ENCODE measurements at regions not wholly inside any gene's neighbourhood (a gene's known extent, or its start where the extent isn't known, plus 50 kb on each side); places are given as distances from the start of the nearest gene placed in this dataset.

DNA sequence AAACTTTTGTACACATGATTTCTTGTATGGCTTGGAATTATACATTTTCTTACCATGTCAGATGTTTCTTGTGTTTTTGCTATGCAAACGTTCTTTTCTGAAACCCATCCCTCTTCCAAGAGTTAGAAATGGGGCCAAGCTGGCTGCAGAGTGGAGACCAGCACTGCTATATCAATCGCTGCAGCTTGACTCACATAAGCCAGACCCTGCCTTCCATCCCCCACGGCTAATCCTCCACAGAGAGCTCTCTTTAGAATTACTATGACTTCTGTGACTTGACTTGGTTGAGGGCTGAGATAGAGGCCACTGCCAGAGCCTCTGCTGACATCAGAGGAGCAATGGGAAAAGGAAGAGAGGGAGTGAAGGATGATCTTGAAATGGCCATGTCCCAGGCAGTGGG lies 147.9 kb downstream of the DACT1 start:
- no peak for DNase-seq

DNA sequence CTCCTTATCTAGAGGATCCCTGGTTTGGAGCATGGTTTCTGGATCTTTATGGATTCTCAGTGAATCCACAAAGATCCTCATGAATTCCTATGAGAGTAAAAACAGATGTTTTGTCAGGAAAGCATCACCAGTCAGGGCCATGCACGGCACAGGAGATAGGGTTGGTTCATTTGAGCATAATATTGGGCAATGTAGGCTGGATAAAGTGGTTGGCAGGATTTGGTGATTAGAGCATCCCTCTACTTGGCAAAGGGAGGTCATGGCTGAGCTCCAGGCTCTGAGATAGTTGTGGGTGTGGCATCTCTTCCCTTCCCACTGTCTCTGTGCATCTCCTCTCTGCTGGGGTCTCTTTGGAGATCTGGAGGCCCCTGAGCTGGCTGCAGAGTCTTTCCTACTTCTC lies 149.8 kb downstream of the DACT1 start:
- no peak for DNase-seq

DNA sequence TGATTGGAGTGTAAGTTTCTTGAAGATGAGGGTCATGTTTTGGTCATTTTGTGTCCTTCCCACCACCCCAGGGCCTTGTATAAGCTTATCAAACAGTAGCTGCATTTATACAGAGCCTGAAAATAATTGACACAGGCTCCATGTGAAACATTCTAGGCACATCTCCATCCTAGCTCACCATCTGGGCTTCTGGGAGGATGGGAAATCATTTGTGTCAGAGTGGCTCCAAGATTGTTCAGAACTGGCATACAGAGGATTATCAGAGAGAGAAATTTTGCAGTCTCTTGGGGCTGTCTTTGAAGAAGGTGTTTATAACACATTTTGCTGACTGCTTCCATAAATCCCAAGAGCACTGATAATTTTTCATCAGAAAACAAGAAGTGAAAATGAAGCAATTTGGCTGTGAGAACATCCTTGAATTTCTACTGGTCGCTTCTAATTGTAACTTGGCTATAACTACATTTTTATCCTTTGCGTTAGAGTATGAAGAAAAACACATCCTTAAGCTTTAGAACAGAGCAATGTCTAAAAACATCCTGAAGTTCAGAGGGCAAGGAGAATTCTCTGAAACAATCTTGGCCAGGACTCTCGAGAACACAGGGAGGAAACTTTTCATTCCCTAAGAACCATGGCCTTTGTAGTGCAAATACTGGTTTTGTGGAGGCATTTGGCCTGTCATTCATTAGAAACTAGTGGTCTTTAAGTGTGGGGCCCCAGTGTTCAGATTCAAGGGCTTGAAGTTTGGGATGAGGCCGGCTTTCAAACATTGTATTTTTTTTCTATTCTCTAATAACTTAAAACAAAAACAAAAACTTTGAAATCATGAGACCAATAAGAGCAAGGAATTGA lies 151.1 kb downstream of the DACT1 start:
- no peak for DNase-seq

DNA sequence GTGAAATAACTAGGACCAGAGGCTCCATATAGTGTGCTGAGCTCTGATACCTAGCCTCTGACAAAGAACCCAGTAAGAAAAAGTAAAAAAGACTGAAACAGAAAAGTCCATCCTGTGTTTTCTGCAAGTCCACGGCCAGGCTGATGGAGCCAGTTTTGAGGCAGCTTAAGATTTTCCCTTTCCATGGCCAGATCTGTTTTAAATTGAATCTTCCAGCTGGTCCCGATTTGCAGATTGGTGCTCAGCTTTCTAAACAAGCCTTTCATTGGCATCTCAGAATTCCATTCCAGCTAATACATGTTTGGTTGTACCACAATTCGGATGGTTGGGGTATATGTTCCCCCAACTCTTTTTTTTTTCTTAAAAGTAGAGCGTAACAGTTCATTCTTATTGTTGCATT lies 152.0 kb downstream of the DACT1 start:
- DNase-seq, result no peak

DNA sequence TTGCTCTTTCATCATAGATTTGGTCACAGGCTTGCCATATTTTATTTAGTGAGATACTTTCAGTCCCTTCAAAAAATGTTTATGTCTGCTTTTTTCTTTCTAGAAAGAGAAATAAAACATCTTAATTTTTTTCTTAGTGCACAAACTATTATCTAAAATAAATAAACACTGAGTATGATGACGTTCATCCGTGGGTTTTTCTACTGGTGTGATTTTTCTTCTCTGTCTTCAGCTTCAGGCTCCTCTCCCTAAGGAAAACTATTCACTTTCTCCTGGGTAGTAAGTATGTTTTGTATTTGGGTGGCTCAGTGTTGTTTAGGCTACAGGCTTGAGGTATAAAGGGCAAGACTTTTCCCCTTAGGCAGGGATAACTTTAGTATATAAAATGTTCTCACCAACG lies 154.7 kb downstream of the DACT1 start:
- DNase-seq, result no peak

DNA sequence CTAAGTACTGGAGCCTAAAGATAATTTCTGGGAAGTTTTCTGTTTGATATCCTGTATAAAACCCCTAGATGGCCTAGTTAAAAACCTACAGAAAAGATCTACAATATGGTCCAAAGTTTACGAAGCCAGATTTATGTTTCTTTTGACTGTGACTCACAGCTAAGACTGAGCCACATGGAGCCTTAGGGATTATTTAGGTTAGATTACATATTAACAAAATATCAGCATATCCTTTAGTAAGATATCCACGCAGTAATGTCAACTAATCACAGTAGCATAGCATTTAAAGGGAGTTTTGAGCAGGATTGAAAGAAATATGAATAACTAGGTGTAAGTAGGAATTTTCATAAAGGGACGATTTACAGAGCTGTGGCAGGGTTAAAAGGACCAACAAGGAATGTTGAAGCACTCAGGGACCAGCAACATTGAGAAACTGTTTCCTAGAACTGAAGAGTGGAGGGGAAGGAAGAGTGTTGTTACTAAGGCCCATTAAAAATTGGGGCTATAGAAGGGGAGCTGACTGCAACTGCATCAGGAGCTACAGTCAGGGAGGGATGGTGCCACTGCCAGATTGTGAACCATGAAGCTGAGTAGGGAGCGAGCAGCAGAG lies 155.5 kb downstream of the DACT1 start:
- DNase-seq, result no peak

DNA sequence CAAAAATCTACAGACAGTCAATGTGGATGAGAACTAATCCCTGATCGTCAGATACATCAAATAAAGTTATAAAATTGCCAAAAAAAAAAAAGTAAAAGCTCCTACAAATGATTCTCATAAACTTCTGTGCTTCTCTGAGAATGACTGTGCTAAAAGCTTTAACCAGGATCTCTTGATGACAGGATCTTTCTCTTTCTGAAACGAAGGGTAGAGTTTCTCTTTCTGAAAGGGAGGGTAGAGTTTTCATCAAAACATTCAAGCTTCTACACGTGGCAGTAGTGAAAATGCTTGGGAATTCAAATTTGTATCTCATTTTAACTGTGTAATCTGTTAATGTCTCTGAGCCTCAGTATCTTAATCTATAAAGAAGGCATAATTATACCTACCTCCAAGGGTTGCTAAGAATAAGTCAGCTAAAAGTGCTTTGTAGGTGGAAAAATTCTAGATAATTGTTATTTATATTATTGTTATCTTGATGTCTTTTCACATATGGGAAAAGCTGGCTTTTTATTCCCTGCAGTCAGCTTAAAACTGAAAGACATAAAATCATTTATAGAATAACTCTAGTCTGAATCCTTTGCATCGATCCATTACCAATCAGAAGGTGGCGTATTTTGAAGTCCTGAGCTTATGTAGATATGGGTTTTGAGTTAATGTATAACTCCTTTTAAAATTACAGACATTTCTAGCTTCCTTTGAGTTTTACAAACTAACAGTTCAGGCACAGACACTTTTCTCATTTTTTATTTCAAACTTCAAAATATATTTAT lies 157.4 kb downstream of the DACT1 start:
- DNase-seq, result no peak

DNA sequence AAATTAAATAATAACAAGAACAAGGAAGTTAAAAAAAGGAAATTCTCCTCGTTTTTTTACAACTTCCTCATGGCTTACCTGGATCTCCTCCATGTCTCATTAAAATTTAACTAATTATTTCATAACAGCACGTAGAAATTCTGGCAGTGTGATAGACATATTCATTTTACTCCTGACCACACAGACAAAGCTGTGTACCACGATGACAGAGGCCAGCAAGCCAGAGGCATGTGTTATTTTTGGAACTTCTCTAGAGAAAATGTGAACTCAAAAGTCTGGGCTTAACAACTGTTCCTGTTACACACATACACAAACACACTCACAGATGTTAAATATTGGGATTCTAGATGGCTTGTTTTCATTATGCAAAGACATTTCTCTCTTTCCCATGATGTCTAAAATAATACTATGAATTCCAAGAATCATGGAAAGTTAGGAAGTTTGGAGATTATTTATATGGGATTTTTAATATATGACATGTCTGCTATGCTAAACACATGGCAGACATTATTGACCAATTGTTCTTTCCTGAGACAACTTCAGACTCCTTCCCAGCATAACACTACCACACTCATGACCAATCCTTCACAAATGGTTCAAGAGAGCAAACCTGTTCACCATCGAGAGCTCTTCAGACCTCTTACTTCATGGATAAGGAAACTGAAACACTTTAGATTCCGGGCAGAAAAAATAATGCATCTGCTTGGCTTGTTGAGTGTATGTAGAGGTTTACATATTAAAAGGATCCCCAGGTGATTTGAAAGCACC lies 158.7 kb downstream of the DACT1 start:
- DNase-seq, result no peak

DNA sequence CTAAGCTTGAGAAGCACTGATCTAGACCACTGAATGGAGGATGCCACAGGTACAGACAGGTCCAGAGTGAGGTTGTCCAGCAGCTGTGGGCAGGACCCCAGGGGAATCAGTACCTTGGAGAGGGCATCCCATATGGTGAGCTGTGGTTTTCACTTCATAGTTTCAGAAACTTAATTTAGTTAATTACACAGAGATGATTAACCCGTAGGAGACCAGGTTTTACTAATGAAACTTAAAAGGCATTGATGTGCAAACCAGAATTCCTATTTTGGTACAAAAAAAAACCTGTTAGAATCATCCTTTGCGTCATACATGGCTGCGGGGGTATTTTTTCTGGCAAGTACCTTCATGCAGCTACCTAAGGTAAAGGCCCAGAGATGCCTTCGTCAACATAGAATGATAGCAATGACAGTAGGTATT lies 159.3 kb downstream of the DACT1 start:
- DNase-seq, result no peak

DNA sequence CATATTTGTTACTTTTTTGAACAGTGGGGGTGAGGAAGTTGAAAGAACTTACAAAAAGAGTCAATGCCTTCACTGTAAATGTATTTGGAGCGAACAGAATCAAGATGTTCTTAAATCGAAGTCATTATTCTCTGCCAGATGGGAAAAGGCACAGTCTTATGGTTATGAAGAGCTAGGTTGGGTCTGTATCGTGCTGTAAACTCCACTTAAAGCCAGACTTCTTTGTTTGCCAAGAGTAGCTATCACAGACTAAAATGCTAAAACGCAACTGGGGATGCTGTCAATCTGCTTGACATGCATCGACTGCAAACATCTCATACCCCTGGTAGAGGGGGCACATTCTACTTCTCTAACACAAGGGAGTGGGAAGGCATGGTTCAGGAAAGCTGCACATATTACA lies 160.4 kb downstream of the DACT1 start:
- no peak for DNase-seq

DNA sequence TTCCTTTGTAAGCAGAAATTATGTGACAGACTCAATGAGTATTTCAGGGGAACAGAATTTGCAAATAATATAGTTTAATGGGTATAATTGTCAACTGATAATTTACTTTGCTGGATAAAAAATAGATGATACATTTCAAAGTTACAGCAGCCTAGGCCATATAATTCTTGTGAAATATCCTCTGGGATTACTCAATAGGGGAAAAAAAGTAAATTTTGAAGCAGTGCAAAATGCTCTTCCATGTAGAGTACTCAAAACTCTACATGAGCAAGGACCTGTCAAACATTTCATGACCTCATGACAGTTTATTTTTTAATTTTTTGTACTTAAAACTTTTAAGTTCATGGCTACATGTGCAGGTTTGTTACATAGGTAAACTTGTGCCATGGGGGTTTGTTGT lies 163.3 kb downstream of the DACT1 start:
- DNase-seq, result no peak

DNA sequence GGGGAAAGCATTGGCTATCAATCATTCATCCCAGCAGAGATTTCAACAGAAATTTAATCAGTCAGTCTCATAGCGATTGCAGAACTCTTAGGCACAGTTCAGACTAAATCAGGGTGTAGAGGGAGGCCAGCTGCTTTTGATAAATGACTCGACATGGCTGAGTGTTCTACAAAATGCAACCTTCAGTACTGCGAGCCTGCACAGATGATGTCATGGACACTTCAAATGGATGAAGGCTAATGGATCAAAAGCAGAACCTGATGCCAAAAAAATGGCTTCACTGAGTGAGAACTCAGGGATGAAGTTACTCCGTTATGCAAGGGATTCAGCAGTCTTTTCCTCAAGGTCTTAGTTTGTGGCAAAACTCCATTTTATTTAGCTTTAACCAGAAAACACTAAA lies 167.3 kb downstream of the DACT1 start:
- DNase-seq, result no peak

DNA sequence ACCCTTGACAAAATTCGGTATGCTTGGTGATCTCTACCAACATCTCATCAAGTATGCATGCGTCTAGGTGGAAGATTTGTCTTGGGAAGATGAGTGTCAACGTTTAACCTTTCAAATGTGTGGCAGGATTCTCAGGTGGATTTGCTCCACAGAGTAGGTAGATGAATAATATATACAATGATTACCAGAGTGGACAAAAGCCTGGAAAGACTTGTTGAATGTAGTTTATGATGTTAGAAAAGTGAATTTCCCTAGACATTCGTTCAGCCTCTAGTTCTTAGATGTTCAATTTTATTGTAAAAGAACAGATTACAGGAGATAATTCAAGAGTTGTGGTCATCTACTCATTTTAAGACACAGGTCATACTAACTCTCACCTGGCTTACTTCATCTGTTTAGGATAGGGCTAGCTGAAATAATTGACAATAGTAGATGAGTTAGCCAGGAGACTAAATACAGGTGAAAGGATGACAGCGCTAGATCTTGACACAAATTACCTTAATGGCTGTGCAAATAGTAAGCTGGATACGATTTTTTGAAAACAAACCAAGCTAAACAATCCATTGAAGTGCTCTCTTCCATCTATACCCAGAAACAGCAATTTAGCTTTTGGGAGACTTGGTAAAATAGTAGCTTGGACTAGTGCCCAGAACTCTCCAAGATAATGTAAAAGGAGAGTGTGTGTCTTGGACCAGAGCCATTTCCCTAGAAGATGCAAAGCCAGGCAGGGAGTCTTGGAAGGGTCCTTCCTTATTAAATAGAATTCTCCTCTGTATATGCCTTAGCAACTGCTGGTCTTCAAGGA lies 168.0 kb downstream of the DACT1 start:
- no peak for DNase-seq

DNA sequence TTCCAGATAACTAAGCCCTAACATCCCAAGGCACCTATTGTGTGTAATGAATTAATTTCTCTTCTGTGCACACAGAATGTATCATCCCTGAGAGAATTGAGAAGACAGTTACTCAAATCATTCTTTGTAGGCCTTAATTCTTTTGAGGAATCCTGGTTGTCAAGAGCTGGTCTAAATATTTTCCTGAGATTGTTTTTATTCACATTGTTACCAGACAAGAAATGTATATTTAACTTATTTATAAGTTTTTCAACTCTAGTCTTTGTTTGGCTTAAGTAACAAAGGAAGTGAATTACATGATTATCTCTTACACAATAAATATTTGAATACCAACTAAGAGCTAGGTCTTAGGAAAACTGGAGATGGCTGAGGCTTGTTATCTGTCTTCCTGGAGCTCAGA lies 169.4 kb downstream of the DACT1 start:
- DNase-seq, result no peak

DNA sequence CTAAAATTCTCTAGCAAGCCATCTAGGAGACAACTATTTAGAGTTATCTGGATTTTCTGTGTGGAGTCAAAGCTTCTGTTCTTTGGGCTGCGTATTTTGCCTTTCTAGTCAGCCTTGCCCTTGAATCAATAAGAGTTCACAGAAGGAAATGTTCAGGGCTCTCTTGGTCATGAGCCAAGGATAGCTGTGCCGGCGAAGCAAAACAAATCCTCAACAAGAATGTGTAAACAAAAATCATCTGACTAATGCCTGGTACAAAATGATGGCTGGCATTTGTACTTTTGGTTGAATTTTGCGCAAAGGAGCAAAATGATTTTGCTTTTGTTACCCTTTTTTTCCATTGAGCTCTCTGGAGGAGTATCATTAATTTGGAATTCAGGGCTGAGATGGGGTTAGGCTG lies 171.1 kb downstream of the DACT1 start:
- DNase-seq, result no peak

DNA sequence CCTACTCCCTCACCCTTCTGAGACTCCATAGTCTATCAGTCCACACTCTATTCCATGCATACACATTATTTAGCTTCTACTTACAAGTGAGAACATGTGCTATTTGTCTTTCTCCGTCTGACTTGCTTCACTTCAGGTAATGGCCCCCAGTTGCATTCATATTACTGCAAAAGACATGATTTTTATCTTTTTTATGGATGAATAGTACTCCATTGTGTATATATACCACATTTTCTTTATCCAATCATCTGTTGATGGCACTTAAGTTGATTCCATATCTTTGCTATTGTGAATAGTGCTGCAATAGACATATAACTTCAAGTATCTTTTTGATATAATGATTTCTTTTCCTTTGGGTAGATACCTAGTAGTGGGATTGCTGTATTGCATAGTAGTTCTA lies 171.8 kb downstream of the DACT1 start:
- no peak for DNase-seq

DNA sequence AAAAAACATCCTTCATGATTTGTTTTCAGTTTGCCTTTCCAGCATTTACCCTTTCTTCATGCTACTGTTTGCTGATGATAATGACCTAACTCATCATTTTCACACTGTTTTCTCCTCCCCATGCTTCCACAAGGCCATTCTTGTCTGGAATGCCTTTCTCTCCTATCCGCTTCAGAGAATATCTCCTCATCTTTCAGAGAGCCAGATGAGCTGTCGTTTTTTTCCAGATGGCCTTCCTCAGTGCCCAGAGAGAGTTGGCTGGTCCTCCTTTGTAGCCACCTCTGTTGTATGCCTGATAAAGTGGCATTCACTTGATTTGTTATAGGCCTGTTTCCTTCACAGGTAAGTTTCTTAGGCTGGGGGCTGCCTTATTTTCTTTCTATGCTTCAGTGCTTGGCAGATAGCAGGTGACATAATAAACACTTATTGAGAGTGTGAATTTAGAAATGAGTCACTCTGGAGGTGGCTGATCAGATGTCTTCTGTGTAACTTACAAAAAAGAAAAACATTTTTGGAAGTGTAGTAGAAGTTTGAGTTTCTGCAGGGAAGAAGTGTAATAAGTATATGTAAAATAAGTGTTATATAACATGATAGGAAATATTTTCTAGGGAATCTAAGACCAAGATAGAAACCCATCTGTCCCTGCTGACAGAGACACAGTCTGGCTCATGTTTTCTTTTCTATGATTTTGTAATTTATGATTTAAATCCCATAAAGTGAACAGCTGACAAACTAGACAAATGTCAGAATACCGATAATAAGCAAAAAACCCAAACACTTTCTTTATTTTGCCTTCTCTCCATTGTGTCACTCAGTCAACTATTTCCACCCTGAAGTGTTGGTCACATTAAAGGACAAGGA lies 174.5 kb downstream of the DACT1 start:
- DNase-seq, result no peak

DNA sequence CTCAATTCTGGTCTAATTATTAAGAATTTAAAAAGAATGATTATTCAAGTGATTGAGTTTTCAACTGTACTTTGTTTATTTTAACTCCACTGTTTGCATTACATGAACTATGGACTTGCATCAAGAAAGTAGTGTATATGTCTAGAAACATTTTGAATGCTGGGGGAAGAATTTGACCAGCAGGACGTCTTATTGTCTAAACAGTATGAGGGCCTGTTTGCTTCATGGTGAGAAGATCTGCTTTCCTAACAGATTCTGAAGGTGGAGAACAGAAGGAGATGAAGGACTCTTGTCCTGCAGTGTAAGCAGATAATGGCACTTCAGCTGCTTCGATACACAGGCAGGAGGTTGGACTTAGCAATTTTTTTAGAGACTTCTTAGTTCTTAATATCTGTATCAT lies 176.0 kb downstream of the DACT1 start:
- DNase-seq, result no peak

DNA sequence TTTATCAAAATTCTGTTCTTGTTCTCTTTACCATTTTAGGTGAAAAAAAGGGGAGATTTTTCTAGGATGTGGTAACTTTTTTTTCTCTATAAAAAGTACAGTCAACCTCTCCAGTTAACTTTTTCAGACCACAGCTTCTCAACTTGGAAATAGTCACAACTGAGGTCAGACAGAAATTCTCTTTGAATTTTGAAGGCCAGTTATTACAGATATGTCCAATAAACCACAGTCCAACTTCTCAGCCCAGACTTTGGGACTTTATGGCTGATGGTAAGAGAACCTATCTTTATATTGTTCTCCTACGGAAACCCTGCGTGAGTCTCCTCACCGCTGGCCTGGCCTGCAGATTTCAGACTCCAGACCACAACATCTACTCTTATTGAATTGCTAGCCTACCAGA lies 176.7 kb downstream of the DACT1 start:
- DNase-seq, result no peak

DNA sequence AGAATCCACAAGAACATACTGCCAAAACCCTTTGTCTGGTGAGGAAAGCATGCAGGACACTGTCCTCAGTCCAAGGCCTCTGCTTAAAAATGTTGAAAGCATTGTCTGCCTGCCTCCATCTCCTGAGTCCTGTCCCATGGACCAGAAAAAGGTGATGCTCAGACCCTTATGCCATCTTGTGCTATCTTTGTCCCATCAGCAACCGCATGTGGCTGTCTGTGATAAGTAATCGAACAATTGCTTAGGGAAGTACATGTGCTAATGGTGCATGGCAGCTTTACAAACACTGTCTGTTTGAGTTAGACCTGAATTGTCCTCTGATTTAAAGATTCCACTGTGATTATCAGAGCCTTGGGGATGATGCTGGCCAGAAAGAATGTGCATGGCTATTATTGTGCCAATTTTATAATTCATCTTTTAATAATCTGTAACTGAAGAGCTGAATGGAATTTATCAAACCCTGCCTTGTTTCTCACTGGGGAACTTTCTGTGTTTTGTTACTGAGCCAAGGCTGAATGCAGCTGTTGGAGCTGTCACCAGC lies 177.5 kb downstream of the DACT1 start:
- no peak for DNase-seq

DNA sequence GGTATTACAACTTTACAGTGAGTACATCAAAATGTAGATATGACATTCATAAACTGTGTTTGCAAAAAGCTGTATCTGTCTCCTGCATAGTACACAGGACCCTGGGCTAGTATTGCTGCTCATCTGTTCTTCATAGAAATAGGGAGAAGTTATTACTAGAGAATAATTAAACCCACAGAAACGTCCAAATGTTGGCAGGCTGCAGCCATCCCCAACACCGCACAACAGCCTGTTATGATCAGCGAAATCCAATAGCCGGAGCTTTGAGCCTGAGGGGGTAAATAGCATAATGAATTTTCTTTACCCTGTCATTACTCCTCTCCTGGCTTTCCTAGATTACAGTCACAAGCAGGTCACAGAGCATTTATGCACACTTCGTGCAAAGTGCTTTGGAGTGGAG lies 178.0 kb downstream of the DACT1 start:
- no peak for DNase-seq

Data from CD4-positive, alpha-beta T cell treated with Interleukin-4 for 4 hours (primary cell).